GM12872 (cell line): ENCODE measurements at regions not wholly inside any gene's neighbourhood (a gene's known extent, or its start where the extent isn't known, plus 50 kb on each side); places are given as distances from the start of the nearest gene placed in this dataset.

Experiments
- CTCF ChIP-seq: IDR thresholded peaks from 3 replicates; pipeline ENCODE4 v1.5.1; 2011; ENCODE audit warnings: low read depth, mild to moderate bottlenecking, low read length, moderate library complexity; ENCODE audit not compliant: insufficient read depth

- TF ChIP-seq CTCF, result no peak
Observed at GRCh38 chr2:71887196-71887595, 260.5 kb downstream of the CYP26B1 start.

- TF ChIP-seq CTCF, result no peak
Observed at GRCh38 chr2:71886241-71886640, 261.4 kb downstream of the CYP26B1 start.

- TF ChIP-seq CTCF, result no peak
Observed at GRCh38 chr2:71884303-71885042, 263.2 kb downstream of the CYP26B1 start.

- TF ChIP-seq CTCF, result no peak
Observed at GRCh38 chr2:71882949-71883472, 264.7 kb downstream of the CYP26B1 start.

GRCh38 chr2:71882236-71882946 is 265.3 kb downstream of the CYP26B1 start:
- no peak for TF ChIP-seq CTCF

- TF ChIP-seq CTCF, result no peak
Observed at GRCh38 chr2:71880846-71881610, 266.6 kb downstream of the CYP26B1 start.

GRCh38 chr2:71880287-71880686 is 267.4 kb downstream of the CYP26B1 start:
- no peak for TF ChIP-seq CTCF
